H1 (cell line): ENCODE measurements at regions not wholly inside any gene's neighbourhood (a gene's known extent, or its start where the extent isn't known, plus 50 kb on each side); places are given as distances from the start of the nearest gene placed in this dataset.

Source experiments
- CTCF ChIA-PET: fragments of 300-600 bp; sonication (Branson Sonifier 250); formaldehyde crosslinking; loops from one replicate; lab custom pipeline; 2021; ENCODE audit not compliant: partially characterized antibody; lab: Charles Lee
- POLR2A ChIA-PET: fragments of 300-600 bp; sonication (Branson Sonifier 250); formaldehyde crosslinking; loops from one replicate; lab custom pipeline; 2021; ENCODE audit warnings: inconsistent platforms; ENCODE audit not compliant: partially characterized antibody; lab: Charles Lee
- DNase-seq, 2 experiments: peaks; one replicate each; pipeline versions ENCODE4 v3.0.0 to v3.0.0-alpha.2; 2010 to 2022; ENCODE audit warnings: low spot score in 2 of 2, low read depth in 1 of 2, mixed read lengths in 1 of 2
- FAIRE-seq: peaks from 2 replicates; lab custom pipeline; 2011; peaks lifted over from hg19 to GRCh38; lab: Jason Lieb, UNC
- H2AFZ ChIP-seq: 2 replicates; pipeline ENCODE4 v1.8.1; 2012; ENCODE audit warnings: low read length, inconsistent platforms
- H2AK5ac ChIP-seq: 2 replicates; pipeline ENCODE4 v1.6.1; 2013; ENCODE audit warnings: low read depth, low read length
- H2BK120ac ChIP-seq: replicated peaks from 2 replicates; pipeline ENCODE3; 2013; ENCODE audit warnings: low read depth, low read length, inconsistent platforms
- H2BK12ac ChIP-seq: 2 replicates; pipeline ENCODE4 v1.6.1; 2013; ENCODE audit warnings: low read depth, low read length
- H2BK15ac ChIP-seq: 2 replicates; pipeline ENCODE4 v1.6.1; 2013; ENCODE audit warnings: low read length
- H2BK20ac ChIP-seq: 2 replicates; pipeline ENCODE4 v1.6.1; 2013; ENCODE audit warnings: low read length
- H2BK5ac ChIP-seq: 2 replicates; pipeline ENCODE4 v1.6.1; 2013; ENCODE audit warnings: low read depth, low read length
- H3K14ac ChIP-seq: 2 replicates; pipeline ENCODE4 v1.6.1; 2013; ENCODE audit warnings: inconsistent platforms; ENCODE audit not compliant: insufficient read length
- H3K18ac ChIP-seq: 2 replicates; pipeline ENCODE4 v1.6.1; 2013; ENCODE audit warnings: low read length; ENCODE audit errors: extremely low read depth
- H3K23ac ChIP-seq: 2 replicates; pipeline ENCODE4 v1.6.1; 2013; ENCODE audit warnings: inconsistent platforms; ENCODE audit not compliant: insufficient read length
- H3K23me2 ChIP-seq: 2 replicates; pipeline ENCODE4 v1.6.1; 2013; ENCODE audit warnings: low read depth, low read length
- H3K27ac ChIP-seq: 2 replicates; pipeline ENCODE4 v1.6.1; 2011; ENCODE audit warnings: low read depth, low read length, inconsistent platforms
- H3K27me3 ChIP-seq, 4 experiments: replicated peaks in 1 of 4; 1 replicate in 1 of 4; 2 replicates in 3 of 4; pipeline versions ENCODE4 v1.6.1 to v1.8.1; 2011 to 2013; ENCODE audit warnings: low read length in 3 of 4, mild to moderate bottlenecking in 3 of 4, inconsistent platforms in 2 of 4, mixed read lengths in 2 of 4, moderate library complexity in 1 of 4; ENCODE audit not compliant: control insufficient read depth in 3 of 4, insufficient read depth in 3 of 4; ENCODE audit errors: extremely low read depth in 1 of 4
- H3K36me3 ChIP-seq, 4 experiments: 2 replicates each; pipeline versions ENCODE4 v1.6.1 to v1.8.1; 2011 to 2013; ENCODE audit warnings: mild to moderate bottlenecking in 4 of 4, low read length in 3 of 4, moderate library complexity in 2 of 4, control low read depth in 1 of 4, inconsistent platforms in 1 of 4; ENCODE audit not compliant: insufficient read depth in 4 of 4, control insufficient read depth in 2 of 4
- H3K4ac ChIP-seq: replicated peaks from 2 replicates; pipeline ENCODE3; 2013; ENCODE audit warnings: low read length, low read depth, mixed read lengths, inconsistent platforms; ENCODE audit not compliant: insufficient read length
- H3K4me1 ChIP-seq, 4 experiments: replicated peaks in 1 of 4; 1 replicate in 1 of 4; 2 replicates in 3 of 4; pipeline versions ENCODE4 v1.6.1 to v1.8.1; 2011 to 2013; ENCODE audit warnings: low read length in 3 of 4, inconsistent platforms in 2 of 4, mixed read lengths in 1 of 4; ENCODE audit not compliant: insufficient read depth in 4 of 4, control insufficient read depth in 3 of 4
- H3K4me2 ChIP-seq, 2 experiments: 2 replicates each; pipeline versions ENCODE4 v1.6.1 to v1.8.1; 2011 to 2013; ENCODE audit warnings: low read depth in 2 of 2, low read length in 2 of 2, control low read depth in 1 of 2, inconsistent platforms in 1 of 2, mild to moderate bottlenecking in 1 of 2; ENCODE audit not compliant: insufficient read depth in 1 of 2
- H3K4me3 ChIP-seq, 4 experiments: fragments of 200-600, 300-600 bp in 1 of 4; sonication (generic), shearing (Covaris generic), sonication (Bioruptor Twin) in 1 of 4; 2 replicates each; pipeline versions ENCODE4 v1.5.1 to v1.8.1; 2011 to 2016; ENCODE audit warnings: low read length in 4 of 4, low read depth in 3 of 4, control low read depth in 2 of 4, inconsistent platforms in 2 of 4, mild to moderate bottlenecking in 2 of 4, mixed read lengths in 1 of 4, moderate library complexity in 1 of 4; ENCODE audit not compliant: insufficient read depth in 2 of 4; ENCODE audit errors: extremely low read depth in 1 of 4
- H3K56ac ChIP-seq: replicated peaks from 2 replicates; pipeline ENCODE3; 2013; ENCODE audit warnings: low read depth, mild to moderate bottlenecking, mixed read lengths, low read length, inconsistent platforms; ENCODE audit not compliant: insufficient read length
- H3K79me1 ChIP-seq: 2 replicates; pipeline ENCODE4 v1.6.1; 2013; ENCODE audit warnings: low read depth, low read length, control low read depth
- H3K79me2 ChIP-seq, 2 experiments: 2 replicates each; pipeline versions ENCODE4 v1.6.1 to v1.8.1; 2012 to 2013; ENCODE audit warnings: low read length in 2 of 2, mild to moderate bottlenecking in 2 of 2, inconsistent platforms in 1 of 2; ENCODE audit not compliant: insufficient read depth in 2 of 2, control insufficient read depth in 1 of 2
- H3K9ac ChIP-seq, 4 experiments: replicated peaks in 1 of 4; 1 replicate in 1 of 4; 2 replicates in 3 of 4; pipeline versions ENCODE4 v1.6.1 to v1.8.1; 2011 to 2013; ENCODE audit warnings: low read depth in 3 of 4, low read length in 3 of 4, control low read depth in 2 of 4, mild to moderate bottlenecking in 2 of 4, moderate library complexity in 2 of 4, inconsistent platforms in 1 of 4; ENCODE audit errors: extremely low read depth in 1 of 4
- H3K9me3 ChIP-seq, 2 experiments: 2 replicates each; pipeline versions ENCODE4 v1.6.1 to v1.8.1; 2012 to 2013; ENCODE audit warnings: mild to moderate bottlenecking in 2 of 2, moderate library complexity in 2 of 2, control low read depth in 1 of 2, inconsistent platforms in 1 of 2, low read depth in 1 of 2, low read length in 1 of 2, mixed read lengths in 1 of 2; ENCODE audit not compliant: insufficient read depth in 2 of 2
- H4K20me1 ChIP-seq, 2 experiments: replicated peaks in 1 of 2; 2 replicates each; pipeline versions ENCODE3 to v1.8.1; 2011 to 2013; ENCODE audit warnings: inconsistent platforms in 2 of 2, low read length in 2 of 2, mild to moderate bottlenecking in 1 of 2; ENCODE audit not compliant: insufficient read depth in 2 of 2, control insufficient read depth in 1 of 2
- H4K5ac ChIP-seq: 2 replicates; pipeline ENCODE4 v1.6.1; 2013; ENCODE audit warnings: low read length, low read depth, mixed read lengths, inconsistent platforms; ENCODE audit not compliant: insufficient read length
- H4K8ac ChIP-seq: 2 replicates; pipeline ENCODE4 v1.8.0; 2013; ENCODE audit warnings: mild to moderate bottlenecking, moderate library complexity, low read length, inconsistent platforms; ENCODE audit not compliant: insufficient read depth; ENCODE audit errors: extremely low read depth
- H4K91ac ChIP-seq: replicated peaks from 2 replicates; pipeline ENCODE3; 2013; ENCODE audit warnings: low read length, mixed read lengths, inconsistent platforms; ENCODE audit not compliant: insufficient read length
- BCL11A ChIP-seq, 2 experiments: IDR thresholded peaks; one replicate each; pipeline ENCODE4 v1.6.1; 2011; ENCODE audit warnings: low read depth in 2 of 2, low read length in 2 of 2, mild to moderate bottlenecking in 2 of 2
- CBX5 ChIP-seq: fragments of 300-800, 300-1000 bp; sonication (generic); IDR thresholded peaks from 2 replicates; pipeline ENCODE4 v1.7.1; 2016; ENCODE audit warnings: antibody characterized with exemption, low read length, low read depth
- CHD1 ChIP-seq: IDR thresholded peaks from 2 replicates; pipeline ENCODE4 v1.6.1; 2012; ENCODE audit warnings: low read depth, low read length, improper control_type of control experiment
- CHD2 ChIP-seq: IDR thresholded peaks from 2 replicates; pipeline ENCODE4 v1.6.1; 2012; ENCODE audit warnings: low read length, improper control_type of control experiment
- CREB1 ChIP-seq: IDR thresholded peaks from 2 replicates; pipeline ENCODE4 v1.6.1; 2012; ENCODE audit warnings: inconsistent platforms
- CTBP2 ChIP-seq: IDR thresholded peaks from 2 replicates; pipeline ENCODE4 v1.7.0; 2011; ENCODE audit warnings: borderline replicate concordance, mild to moderate bottlenecking, moderate library complexity, mixed read lengths, low read length; ENCODE audit not compliant: insufficient read depth, insufficient read length
- FOSL1 ChIP-seq: IDR thresholded peaks from 2 replicates; pipeline ENCODE4 v1.6.1; 2011; ENCODE audit warnings: mild to moderate bottlenecking, low read depth, low read length, moderate library complexity; ENCODE audit not compliant: insufficient read depth
- KDM1A ChIP-seq: fragments of 200-600, 300-600 bp; sonication (generic); IDR thresholded peaks from 2 replicates; pipeline ENCODE4 v1.7.1; 2016; ENCODE audit warnings: mild to moderate bottlenecking, low read length, borderline replicate concordance
- KDM5A ChIP-seq: fragments of 200-600 bp; IDR thresholded peaks from 2 replicates; pipeline ENCODE4 v1.7.1; 2012; ENCODE audit warnings: mild to moderate bottlenecking, low read length, inconsistent platforms, mixed read lengths
- MAFK ChIP-seq: IDR thresholded peaks from 2 replicates; pipeline ENCODE4 v1.6.1; 2012; ENCODE audit warnings: low read depth, mild to moderate bottlenecking, improper control_type of control experiment, low read length
- RNF2 ChIP-seq: fragments of 200-900, 300-1000 bp; sonication (generic); IDR thresholded peaks from 2 replicates; pipeline ENCODE4 v1.7.1; 2016; ENCODE audit warnings: borderline replicate concordance, low read depth, mild to moderate bottlenecking, antibody characterized with exemption, low read length; ENCODE audit not compliant: poor library complexity, severe bottlenecking; ENCODE audit errors: missing control alignments
- TCF12 ChIP-seq: IDR thresholded peaks from 2 replicates; pipeline ENCODE4 v1.6.1; 2011; ENCODE audit warnings: low read depth, mild to moderate bottlenecking, low read length
- TEAD4 ChIP-seq: IDR thresholded peaks from 2 replicates; pipeline ENCODE4 v1.6.1; 2012; ENCODE audit warnings: low read depth, low read length, inconsistent platforms, mixed read lengths
- ZNF274 ChIP-seq: IDR thresholded peaks from 2 replicates; pipeline ENCODE4 v1.7.0; 2012; ENCODE audit warnings: low read length, borderline replicate concordance; ENCODE audit errors: extremely low read depth
- WGBS, 2 experiments: shearing (Covaris generic) in 1 of 2; methylation state at CpG; one replicate each; pipeline versions ENCODE4 v1.1.6 to v1.1.7; 2013 to 2015; ENCODE audit warnings: low lambda C conversion rate in 2 of 2, mixed read lengths in 2 of 2, inconsistent platforms in 1 of 2, low coverage in 1 of 2, missing lambda C conversion rate in 1 of 2; ENCODE audit not compliant: insufficient replicate concordance in 2 of 2, insufficient coverage in 1 of 2, insufficient read length in 1 of 2; ENCODE audit errors: extremely low coverage in 1 of 2, missing lambda C conversion rate in 1 of 2; 5-methylcytosine and 5-hydroxymethylcytosine counted together

DNA sequence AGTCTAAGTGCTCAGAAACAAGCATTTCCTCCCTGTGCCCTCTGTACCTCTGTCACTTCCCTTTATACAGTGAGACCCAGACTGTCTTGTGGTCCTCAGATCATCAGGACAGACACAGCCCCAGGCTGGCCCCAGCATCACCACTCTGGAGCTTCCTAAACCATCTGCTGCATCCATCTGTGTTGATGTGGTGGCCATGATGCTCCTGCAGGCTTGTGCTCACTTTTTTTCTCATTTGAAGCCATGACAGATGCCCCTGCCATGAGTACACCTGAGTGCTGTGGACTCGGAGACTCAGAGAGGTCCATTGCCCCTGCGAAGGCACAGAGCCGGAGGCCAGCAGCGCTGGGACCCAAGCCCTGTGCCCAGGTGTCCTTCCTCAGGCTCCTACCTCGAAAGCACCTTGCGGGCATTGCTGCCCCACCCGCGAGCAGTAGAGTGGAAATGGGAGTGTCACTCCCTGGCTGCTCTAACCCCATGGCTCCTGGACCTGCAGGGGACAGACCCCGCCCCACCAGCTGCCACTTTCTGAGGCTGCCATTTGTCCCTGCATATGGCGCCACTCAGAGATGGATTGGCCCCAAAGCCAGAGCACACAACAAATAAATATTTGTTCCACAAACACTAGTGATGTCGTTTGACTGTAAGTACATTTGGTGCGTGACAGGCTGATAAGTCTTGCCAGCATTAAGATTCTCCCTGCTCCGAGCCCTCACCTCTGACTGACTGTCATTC is 593.5 kb downstream of the TBC1D22A start:
- 82% methylated on average over 13 of the region's 13 CpGs; no CpG with 5 or more reads in 1 of the 2 experiments for WGBS, 2 experiments
- peaks cover 76 to 93% of the 10 kb centered on the region in 2 experiments for H3K9me3 ChIP-seq
- CTCF ChIA-PET = no interaction called here
- no peak overlapping the region for H4K91ac ChIP-seq
- H2BK15ac ChIP-seq = no peak overlapping the region
- H3K4me2 ChIP-seq = no peak overlapping the region
- no peaks in the 10 kb centered on the region for H3K79me1 ChIP-seq
- H2BK5ac ChIP-seq = no peak overlapping the region
- no peak overlapping the region for H2BK12ac ChIP-seq
- no peaks in the 10 kb centered on the region for H3K27me3 ChIP-seq
- no peak overlapping the region for H3K4ac ChIP-seq
- H2AK5ac ChIP-seq = no peak overlapping the region
- POLR2A ChIA-PET = no interaction called here
- no peak overlapping the region for H4K5ac ChIP-seq
- no peaks in the 10 kb centered on the region for H3K79me2 ChIP-seq
- H3K14ac ChIP-seq = no peak overlapping the region
- no peaks in the 10 kb centered on the region for H4K20me1 ChIP-seq
- no peak overlapping the region for H3K27ac ChIP-seq
- DNase-seq = no peak
- H2BK120ac ChIP-seq = no peak overlapping the region
- H2BK20ac ChIP-seq = no peak overlapping the region
- no peaks in the 10 kb centered on the region; a peak in 1 of 8 replicates for H3K36me3 ChIP-seq
- H4K8ac ChIP-seq = no peak overlapping the region
- no peak overlapping the region for H3K9ac ChIP-seq
- H3K23me2 ChIP-seq = no peaks in the 10 kb centered on the region
- no peak overlapping the region for H3K56ac ChIP-seq
- TF ChIP-seq BCL11A (IDR thresholded peaks at IDR 0.05; ENCODE audit: low read depth in 2 of 2, low read length in 2 of 2) (no peak), KDM5A (no peak), FOSL1 (no peak), CTBP2 (no peak), CHD2 (no peak), CREB1 (no peak), TEAD4 (no peak), TCF12 (no peak), RNF2 (no peak), ZNF274 (no peak), KDM1A (no peak), MAFK (no peak), CHD1 (no peak), CBX5 (no peak)
- H3K18ac ChIP-seq = no peak overlapping the region
- no peak overlapping the region for H2AFZ ChIP-seq
- H3K4me3 ChIP-seq = no peak overlapping the region
- H3K23ac ChIP-seq = no peak overlapping the region
- H3K4me1 ChIP-seq = no peaks in the 10 kb centered on the region
- FAIRE-seq = no peak
